DMS 273 (cell line): ENCODE measurements at regions not wholly inside any gene's neighbourhood (a gene's known extent, or its start where the extent isn't known, plus 50 kb on each side); places are given as distances from the start of the nearest gene placed in this dataset.

ENCODE experiments used
- DNase-seq: peaks from one replicate; lab custom pipeline; 2025; ENCODE audit not compliant: unreplicated experiment; lab: John Stamatoyannopoulos, UW

DNA sequence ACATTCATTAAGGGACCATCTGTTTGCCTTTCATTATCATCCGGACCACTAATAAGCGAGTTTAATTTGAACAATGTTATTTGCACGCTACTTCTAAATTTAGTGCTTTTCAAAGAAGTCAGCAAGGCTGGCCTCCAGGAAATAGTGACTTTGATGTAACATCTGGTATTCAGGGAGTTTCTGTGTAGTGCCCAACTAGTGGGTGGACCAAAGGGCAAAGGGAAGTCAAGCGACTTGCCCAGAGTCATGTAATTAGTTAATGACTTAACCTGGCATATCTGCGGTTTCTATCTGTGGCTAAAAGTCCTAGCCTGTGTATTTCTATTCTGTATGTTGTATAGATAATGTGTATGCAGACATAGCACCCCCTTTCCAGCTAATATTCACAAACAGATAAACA lies 56.3 kb upstream of the LCORL start:
- DNase-seq = no peak

DNA sequence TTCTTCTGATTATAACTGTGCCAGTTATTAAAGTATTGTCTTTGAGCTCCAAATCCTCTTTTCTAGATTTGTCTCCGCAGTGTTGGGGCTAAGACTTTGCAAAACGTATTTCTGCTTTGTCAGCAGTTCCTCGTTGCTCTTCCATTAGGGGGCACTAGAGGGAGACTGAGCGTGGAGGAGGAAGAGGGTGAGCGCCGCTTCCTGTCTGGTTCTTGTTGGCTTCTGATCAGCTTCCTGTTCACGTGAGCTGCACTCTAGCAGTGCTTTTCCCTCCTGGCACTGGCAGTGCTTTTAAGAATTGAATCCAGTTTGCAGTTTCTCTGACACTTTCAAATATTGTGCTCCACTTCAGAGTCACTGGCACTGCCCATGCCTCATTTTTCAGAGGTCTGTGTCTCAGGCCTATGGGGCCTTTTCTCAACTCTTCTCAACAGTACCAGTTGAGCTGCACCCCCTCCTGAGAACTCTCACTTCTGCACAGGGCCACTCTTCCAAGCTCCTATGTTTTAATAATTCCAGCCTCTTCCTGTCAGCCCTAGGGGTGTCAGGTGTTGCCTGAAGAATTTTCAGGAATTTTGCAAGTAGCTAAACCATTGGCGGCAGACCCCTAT lies 54.4 kb upstream of the LCORL start:
- peak; percentile 58 for DNase-seq

DNA sequence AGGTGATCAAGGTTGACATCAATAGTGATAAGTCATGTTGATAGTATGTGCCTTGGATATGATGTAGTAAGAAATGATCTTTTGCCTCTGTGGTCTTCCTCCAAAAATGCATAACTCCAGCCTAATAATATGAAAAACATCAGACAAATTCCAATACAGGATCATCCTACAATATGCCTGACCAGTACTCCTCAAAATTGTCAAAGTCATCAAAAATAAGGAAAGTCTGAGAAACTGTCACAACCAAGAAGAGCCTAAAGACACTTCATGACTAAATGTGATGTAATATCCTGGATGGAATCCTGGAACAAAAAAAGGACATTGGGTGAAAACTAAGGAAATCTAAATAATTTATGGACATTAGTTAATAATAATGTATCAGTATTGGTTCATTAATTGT lies 50.3 kb upstream of the LCORL start:
- DNase-seq = no peak
